Stimulated activated CD4-positive, alpha-beta T cell treated with anti-CD3 and anti-CD28 coated beads, Interleukin-15, amount 100 ng/mL, for 48 hours (primary cell): ENCODE measurements at regions not wholly inside any gene's neighbourhood (a gene's known extent, or its start where the extent isn't known, plus 50 kb on each side); places are given as distances from the start of the nearest gene placed in this dataset.

Experiments used
- DNase-seq, 2 donors: peaks; one replicate each; pipeline ENCODE4 v3.0.0-alpha.2; 2020; ENCODE audit warnings: low read depth in 2 of 2

- DNase-seq, result no peak
Measured at GRCh38 chr9:78788101-78788500, 491.2 kb downstream of the PSAT1 start.

- DNase-seq, result no peak
Measured at GRCh38 chr9:78791779-78792178, 494.9 kb downstream of the PSAT1 start.

DNA sequence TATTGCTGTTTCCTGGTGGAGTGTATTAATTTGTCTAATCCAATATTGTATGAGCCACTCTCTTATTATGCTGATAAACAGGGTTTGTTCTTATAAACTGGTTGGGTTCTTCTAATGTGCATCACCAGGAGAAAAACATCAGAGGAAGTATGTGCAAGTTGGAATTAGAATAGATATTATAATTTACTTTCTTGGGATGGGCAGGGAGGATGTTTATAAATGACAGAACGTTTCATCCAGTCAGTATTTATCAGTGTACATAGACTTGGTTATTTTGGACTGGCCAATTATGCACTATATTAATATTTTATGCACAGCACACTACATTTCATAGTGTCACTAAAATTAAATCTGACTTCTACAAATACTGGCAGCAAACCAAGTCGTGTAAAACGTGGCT lies 495.8 kb downstream of the PSAT1 start:
- no peak for DNase-seq

DNA sequence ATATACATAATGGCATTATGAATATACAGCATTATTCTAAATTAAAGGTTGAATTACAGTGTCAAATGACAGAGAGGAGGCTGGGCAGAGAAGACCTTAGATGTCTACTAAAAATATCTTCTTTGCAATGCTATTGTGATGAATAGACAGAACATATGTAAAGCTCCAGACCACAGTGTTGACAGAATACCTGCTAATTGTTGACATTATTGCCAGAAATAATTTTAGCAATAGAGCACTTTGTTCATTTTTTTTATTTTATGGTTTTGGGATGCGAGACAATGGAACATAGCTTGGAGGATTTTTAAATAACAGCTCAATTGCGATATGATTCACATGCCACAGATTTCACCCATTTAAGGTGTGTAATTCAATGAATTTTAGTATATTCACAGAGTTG lies 508.8 kb downstream of the PSAT1 start:
- no peak for DNase-seq

GRCh38 chr9:78806492-78807160 lies 509.7 kb downstream of the PSAT1 start:
- no peak for DNase-seq

DNA sequence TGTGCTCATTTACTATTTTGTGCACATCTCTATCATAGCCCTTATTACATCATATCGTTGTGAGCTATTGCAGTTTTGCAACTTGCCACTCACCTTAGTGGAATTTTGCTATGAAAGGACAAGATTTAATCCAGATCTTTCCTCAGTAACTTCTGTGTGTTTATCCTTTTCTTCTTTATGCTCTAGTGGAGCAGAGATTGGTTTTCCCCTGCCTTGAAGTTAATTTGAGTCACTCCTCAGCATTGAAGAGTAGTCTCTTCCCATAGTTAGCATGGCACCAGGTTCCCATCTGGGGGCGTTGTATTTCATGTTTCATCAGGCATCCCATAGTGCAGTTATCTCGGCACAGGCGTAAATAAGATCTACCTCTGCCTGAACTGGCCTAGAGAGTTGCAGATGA lies 510.4 kb downstream of the PSAT1 start:
- no peak for DNase-seq

DNA sequence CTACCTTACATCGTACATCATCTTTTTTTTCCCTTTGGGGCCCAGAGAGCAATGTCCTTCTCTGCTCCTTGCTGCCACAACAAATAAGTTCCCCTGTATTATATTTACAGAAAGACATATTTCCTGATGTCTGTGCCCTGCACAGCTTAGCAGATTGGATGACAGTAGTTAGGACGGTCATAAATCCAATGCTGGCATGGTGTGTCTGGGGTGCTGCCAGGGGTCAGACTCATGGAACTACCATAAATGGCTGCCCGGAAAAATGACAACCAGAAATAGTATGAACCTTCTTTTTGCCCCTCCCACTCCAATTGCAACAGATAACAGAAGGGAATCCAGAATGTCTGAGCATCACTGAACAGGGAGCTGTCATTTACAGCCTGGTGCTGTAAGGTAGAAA lies 511.1 kb downstream of the PSAT1 start:
- no peak for DNase-seq

- DNase-seq, result no peak
Measured at GRCh38 chr9:78811622-78812276, 514.8 kb downstream of the PSAT1 start.

GRCh38 chr9:78812665-78813064 lies 515.7 kb downstream of the PSAT1 start:
- DNase-seq, result no peak

GRCh38 chr9:78813602-78814180 lies 516.8 kb downstream of the PSAT1 start:
- DNase-seq, result no peak

DNA sequence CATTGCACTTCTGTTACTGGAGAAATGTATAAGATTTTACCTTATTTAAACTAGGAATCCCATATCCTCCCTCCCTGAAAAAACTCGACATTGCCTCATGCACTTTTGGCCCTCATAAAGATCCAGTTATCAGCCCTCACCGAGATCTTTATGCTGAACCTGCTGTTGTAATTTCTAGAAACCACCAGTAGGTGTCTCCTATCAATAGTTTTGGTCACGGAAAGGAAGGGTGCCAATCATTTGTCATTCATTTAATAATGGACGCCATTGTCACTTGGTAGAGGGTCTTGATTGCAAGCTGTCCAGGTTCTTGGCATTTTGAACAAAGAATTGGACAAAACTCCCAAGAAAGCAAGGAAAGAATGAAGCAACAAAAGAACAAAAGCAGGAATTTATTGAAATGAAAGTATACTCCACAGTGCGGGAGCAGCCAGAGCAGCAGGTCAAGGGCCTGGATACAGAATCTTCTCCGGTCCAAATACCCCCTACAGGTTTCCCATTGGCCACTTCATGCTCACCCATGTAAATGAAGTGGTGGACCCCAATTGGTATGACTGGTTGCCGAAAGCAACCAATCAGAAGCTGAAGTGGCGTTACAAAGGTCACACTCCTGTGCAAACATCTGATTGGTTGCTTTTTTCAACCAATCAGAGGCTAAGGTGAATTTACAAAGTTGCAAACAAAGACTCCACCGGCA lies 524.3 kb downstream of the PSAT1 start:
- DNase-seq, result no peak

DNA sequence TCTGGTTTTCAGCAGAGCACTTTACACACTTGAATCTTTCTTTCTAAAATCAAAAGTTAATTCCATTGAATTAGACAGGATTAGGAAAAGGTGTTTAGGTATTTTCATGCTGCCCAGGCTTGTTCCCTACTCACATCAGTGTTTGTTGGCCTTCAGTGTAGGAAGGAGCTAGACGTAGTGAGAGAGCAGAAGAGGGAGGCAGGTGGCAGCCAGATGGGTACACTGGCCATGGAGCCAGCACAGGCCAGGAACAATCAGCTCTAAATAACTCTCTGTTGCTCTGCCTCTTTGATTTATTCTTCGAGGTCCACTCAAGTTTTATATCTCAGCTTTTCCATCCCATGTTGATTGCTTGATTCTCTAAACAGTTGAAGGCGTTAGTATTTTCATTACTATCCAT lies 529.6 kb downstream of the PSAT1 start:
- no peak for DNase-seq

- no peak for DNase-seq
Measured at GRCh38 chr9:78828521-78828920, 531.6 kb downstream of the PSAT1 start.

- DNase-seq, result no peak
Measured at GRCh38 chr9:78830301-78830700, 533.4 kb downstream of the PSAT1 start.

DNA sequence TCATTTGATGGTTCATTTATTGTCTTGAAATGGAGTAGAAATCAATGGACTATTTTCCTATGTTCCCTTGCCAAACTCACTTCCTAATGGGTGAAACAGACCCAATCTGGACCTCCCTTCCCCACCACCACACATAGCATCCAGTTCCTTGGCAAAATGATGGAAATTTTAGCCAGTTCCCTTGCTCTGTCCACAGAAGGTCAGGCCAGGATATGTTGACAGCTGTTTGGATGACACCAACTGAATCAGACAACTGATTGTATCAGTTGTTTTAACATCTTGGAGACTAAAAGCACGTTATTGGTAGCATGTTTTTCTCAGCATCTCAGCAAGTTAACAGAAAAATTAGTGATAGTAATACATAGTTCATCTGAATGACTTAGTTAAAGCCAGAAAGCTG lies 534.8 kb downstream of the PSAT1 start:
- no peak for DNase-seq

DNA sequence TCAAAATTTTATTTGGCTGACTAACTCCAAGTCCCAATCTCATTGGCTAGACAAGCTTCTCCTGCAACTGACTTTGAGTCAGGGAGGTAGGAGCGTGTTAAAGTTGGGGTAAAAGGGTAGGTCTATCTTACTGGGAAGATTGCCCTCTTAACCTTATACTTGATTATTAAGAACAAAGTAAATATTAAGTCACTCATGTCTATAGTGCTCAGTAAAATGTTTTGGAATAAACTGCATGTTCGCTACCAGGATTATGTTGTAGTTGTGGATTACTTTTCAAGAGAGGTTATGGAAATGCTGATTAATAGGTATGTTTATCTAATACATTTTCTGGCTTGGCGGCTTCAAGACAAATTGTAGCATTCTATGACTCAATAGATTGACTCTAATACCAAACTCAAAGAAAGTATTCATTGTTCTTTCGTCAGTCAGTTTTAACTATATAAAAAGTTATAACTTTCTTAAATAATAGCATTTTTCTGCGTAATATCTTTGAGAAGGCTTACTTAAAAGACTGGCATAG lies 539.1 kb downstream of the PSAT1 start:
- DNase-seq, result no peak

GRCh38 chr9:78839252-78839651 lies 542.3 kb downstream of the PSAT1 start:
- no peak for DNase-seq

DNA sequence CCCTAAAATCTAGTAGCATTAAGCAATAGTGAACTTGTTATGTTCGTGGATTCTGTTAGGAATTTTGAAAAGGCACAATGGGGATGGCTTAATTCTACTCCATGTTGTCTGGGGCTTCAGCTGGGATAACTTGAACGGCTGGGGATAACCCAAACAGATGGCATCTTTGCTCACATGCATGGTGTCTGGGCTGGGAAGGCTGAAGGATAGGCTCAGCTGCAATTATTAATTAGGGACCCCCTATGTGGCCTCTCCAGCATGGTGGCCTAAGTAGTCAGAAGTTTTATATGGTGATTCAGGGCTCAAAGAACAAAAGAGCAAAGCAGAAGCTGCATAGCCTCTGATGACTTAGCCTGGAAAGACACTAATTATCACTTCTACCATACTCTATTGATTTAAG lies 551.1 kb downstream of the PSAT1 start:
- DNase-seq, result no peak

DNA sequence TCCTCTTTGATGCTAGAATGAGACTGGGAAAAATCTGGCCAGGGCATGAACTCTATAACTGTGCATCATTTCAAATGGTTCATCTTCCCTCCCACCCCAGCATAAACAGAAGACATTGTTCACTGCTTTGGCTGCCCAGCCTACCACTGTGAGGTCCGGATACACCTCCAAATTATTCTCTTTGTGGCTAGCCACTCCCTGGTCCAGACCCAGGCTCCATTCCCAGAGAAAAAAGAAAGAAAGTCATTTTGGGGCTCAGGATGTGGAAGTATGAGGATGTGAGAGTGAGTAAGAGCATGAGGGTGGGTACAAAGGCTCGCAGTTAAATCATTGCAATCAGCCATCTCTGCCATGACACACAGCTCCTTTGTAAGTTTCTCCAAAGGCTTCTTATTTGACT lies 559.2 kb downstream of the PSAT1 start:
- no peak for DNase-seq

- DNase-seq, result no peak
Measured at GRCh38 chr9:78856781-78857180, 559.9 kb downstream of the PSAT1 start.

DNA sequence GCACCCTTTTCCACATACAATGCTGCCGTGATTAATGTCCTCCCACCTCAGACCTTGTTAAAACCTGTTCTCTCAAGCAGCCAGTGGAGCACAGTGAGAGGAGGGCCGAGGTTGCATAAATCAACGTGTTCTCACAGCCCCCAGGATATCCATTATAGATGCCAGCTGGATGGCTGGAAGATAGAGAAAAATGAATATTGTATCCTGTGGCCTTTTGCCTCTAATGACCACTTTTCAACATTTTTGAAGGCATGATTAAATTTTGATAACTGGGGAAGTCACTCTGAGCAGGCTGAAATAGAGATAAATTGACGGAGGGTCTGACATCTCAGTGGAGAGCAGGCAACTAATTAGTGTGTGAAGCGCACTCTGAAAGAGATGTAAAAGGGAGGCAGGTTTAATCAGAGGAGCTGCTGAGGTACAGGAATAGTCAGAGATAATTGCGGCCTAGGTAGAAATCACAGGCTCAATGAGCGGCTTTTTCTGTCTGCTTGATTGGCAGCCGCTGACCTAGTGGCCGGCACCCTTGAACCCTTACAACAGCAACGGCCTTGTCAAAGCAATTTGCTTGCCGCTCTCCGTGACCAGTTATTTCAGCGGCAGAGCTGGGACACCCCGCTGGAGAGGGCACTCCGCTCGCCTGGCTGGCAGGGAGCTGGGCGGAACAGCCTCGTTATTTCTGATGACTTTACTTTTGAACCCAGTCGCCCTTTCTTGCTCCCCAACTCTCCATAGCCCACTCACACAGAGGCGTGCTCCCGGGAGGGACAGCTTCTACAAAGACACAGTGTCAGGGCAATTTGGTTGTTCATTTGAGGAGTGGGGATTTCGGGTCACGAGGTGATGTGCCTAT lies 560.7 kb downstream of the PSAT1 start:
- no peak for DNase-seq

DNA sequence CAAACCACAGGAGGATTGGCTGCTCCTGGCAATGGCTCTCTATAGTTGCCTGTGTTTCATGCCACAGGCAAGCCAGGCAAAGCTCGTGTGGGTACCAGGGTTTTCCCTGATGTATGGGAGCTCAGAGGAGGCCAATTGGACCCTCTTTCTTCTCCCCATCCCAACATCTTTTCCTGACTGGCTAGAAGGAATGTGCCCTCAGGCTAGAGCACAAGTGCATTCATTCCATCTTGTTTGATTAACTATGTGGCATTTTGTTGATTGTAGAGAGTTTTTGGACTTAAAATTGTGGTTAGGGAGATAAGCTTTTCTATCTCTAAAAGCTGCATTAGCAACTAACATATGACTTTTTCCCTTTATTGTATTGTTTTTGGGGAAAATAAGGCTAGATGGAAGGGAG lies 561.3 kb downstream of the PSAT1 start:
- DNase-seq, result no peak
